NCI-H526 (cell line): ENCODE measurements at regions not wholly inside any gene's neighbourhood (a gene's known extent, or its start where the extent isn't known, plus 50 kb on each side); places are given as distances from the start of the nearest gene placed in this dataset.

Experiments used
- DNase-seq, 2 experiments: peaks; one replicate each; lab custom pipeline; 2025; lab: John Stamatoyannopoulos, UW

DNA sequence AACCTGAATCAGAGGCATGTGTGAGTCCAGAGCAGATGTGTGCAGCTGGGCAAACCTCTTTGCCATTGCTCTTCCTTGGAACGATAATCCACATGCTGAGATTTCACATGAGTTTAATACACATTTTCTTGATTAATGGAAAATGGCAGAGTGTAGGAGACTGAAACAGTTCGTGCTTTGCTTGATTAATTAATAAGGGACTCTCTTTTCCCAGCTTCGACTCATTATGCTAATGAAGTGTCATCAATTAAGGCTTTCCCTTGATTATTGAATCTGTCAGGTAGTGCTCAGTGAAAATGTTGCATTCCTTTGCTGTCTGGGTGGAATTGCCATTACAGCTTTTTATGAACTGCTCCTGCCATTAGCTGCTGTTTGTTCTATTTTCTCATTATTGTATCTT lies 487.7 kb upstream of the NOVA1 start:
- DNase-seq = peak in 1 of 2 experiments; percentile 10

DNA sequence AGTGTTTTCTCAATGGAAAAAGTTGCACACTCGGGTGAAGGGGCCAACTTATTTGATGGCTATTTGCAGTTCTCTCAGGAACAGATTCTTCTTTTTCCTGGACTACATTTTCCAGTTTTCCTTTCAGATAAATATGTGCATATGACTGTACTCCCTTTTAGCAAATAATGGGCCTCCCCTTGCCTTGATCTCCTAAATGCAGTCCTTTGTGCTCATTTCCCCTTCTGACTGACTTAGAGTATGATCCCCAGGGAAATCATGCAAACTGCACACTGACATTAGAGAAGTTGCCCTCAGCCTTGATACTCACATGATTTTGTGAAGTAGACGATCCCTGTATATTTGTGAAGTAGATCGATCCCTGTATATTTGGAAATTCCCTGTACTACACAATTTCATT lies 492.9 kb upstream of the NOVA1 start:
- DNase-seq = peak; percentile 65 to 77

DNA sequence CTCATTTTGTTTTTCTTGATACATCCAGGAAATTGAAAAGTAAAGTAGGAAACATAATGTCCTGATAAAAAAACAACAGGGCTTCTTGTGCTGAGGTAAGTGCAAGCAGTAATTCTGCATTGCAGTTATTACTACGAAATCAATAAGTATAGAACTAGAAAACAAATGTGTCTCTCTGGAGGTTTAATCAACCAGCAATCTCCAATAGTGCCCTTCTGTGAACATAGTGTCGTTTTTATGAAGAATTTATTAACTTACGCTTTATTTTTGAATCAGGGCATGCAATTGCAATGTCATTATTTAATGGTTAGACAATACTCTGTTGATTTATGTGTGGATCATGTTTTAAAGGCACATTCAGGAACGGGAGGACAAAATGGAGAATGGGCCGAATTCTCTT lies 494.1 kb upstream of the NOVA1 start:
- DNase-seq = no peak

DNA sequence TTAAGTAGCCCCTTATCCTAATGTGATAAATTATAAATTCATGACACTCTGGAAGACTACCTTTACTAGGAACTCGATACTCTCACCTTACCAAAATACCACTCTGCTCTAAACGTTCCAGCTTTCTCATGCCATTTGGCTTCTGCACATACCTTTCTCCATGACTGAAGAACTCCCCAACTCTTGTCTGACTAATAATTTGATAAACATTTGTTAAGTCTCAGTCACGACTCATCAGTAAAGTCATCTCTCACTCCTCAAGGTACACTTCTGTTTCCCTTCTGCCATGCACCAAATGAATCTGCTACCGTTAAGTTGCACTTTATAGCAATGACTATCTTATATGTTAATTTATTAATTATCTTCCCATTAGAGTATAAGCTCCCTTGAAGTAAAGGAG lies 498.3 kb upstream of the NOVA1 start:
- DNase-seq = no peak

DNA sequence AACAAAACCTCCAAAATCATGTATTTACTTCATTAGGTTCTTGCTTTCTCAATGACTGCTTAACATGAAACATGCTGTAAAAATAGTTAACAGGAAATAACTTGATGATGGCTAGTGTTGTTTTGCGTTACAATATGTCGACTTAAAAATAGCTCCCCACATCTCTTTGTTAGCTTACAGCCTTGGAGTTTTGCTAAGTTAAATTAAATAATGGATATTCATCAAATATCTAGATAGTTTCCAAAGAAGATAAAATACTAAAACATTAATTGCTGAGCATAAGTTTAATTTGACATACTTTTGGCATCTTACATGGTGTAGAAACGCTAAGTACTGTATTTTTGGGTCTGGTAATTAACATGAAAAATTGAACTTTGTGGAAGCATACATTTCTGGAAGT lies 500.6 kb upstream of the NOVA1 start:
- no peak for DNase-seq

DNA sequence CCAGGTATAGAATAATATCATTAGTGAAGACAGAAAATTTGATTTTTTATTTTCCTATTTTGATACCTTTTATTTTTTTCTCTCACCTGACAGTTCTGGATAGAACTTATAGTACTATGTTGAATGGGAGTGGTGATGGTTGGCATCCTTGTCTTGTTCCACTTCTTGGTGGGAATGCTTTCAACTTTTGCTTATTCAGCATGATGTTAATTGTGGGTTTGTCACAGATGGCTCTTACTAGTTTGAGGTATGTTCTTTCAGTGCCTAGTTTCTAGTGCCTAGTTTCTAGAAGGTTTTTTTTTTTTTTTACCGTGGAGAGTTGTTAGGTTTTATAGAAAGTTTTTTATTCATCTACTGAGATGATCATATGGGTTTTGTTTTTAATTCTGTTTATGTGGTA lies 516.3 kb upstream of the NOVA1 start:
- DNase-seq = no peak

DNA sequence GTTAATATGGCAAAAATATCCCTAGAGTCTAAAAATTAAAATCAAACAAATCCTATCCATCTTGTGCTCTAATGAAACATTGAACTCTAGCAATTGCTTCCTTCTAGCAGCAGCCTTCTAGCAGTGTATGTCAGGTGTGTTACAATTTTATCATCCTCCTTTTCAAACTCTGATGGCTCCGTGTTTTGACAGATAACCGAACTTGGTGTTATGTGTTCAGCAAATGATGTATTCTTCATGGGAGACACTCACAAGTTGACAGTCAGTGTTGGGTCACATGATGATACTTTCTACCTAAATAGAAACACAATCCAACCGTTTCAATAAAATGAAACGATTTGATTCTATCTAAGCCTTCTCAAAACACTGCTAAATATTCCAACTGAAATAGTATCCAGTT lies 525.3 kb upstream of the NOVA1 start:
- DNase-seq = no peak

DNA sequence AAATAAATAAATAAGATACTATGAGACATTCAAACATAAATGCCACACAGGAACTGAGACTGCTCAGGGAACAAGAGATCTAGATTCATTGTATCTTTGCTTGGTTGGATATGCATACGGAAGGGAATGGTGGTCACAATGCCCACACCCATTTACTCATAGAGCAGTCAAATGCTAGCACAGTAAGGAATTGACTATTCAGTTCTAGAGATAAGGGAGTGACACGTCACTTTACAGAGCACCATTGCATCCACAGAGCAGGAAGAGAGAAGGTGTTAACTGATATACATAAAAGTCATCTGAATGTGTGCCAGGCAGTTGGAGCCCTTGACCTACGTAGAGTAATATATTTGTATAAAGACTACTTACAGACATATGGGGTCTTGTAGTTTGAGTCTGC lies 530.0 kb upstream of the NOVA1 start:
- DNase-seq = no peak

DNA sequence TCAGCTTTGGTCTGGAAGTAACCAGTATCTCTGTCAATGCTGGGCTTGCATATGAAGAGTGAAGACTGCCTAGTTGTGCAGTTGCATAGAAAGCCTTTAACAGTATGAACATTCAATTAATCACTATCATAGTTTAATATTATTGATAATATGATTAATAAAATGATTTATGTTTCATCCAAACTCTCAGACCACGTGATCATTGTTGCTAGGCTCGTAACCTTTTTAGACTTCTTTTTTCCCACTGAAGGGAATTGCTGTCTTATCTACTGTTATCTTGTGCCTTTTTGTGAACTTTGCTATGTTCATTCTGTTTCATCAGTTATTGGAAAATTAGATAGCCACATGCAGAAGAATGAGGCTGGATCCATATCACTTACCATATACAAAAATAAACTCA lies 536.4 kb upstream of the NOVA1 start:
- DNase-seq = no peak

DNA sequence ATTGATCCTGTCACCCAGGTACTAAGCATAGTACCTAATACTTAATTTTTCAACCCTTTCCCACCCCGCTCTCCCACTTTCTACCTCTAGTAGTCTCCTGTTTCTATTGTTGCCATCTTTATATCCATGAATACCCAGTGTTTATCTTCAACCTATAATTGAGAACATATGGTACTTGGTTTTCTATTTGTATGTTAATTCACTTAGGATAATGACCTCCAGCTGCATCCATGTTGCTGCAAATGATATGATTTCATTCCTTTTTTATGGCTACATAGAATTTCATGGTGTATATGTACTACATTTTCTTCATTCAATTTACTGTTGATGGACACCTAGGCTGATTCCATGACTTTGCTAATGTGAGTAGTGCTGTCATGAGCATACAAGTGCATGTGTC lies 547.3 kb upstream of the NOVA1 start:
- no peak for DNase-seq

DNA sequence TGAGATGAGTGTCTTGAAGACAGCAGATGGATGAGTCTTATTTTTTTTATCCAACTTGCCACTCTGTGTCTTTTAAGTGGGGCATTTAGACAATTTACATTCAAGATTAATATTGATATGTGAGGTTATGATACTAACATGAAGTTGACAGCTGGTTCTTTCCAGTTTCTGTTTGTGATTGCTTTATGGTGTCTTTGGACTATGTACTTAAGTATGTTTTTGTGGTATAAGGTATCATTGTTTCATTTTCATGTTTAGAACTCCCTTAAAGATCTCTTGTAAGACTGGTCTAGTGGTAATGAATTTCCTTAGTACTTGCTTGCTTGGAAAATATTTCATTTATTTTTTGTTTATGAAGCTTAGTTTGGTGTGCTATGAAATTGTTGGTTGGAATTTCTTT lies 550.3 kb upstream of the NOVA1 start:
- no peak for DNase-seq

DNA sequence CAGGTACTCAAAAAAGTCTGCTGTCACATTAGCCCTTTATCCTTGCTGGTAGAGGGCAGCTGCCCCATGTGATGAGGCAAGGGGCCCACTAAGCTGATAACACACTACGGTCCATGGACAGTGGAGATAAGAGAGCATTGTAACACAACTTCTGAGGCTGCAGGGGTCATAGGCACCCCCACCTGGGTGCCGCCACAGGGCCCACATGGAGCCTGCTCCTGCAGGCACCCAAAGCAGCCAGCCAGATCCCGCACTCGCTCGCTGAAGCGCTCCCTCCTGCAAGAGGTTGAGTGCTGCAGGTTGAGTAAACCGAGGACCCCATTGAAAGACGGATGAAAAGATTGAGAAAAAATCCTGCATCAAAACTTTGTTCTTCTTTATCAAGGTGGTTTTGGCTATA lies 566.3 kb upstream of the NOVA1 start:
- DNase-seq = no peak

DNA sequence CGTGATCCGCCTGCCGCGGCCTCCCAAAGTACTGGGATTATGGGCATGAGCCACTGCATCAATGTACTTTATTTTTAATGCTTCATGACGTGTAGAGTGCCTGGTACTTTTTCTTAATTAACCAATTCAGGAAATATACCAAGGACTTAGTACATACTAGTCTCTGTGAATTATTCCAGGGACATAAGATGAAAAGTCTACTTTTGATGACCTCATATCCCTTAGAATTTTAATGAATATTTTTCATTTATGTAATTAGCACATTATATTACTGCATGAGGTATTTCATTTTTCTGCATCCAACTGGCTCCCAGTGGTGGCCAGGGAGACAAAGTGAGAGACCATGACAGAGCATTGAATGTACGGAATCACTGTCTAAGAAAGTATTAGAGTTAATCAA lies 577.7 kb upstream of the NOVA1 start:
- no peak for DNase-seq

DNA sequence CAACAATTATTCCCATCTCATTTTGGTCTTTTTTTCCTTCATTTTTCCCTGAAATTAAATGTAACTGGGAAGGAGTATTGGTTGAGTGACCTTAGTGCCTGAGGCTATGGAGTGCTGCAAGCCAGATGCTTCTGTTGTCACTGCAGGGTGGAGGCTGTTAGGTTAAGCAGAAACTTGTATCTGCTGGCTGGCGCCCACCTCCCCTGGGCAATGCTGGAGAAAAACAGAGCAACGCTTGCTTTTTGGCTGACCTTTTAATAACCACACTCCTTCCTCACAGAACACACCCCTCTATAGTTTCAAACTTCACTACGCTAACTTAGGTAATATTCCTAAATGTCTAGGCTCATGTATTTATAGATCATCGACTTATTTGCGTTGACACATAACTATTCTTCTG lies 583.5 kb upstream of the NOVA1 start:
- DNase-seq = no peak

DNA sequence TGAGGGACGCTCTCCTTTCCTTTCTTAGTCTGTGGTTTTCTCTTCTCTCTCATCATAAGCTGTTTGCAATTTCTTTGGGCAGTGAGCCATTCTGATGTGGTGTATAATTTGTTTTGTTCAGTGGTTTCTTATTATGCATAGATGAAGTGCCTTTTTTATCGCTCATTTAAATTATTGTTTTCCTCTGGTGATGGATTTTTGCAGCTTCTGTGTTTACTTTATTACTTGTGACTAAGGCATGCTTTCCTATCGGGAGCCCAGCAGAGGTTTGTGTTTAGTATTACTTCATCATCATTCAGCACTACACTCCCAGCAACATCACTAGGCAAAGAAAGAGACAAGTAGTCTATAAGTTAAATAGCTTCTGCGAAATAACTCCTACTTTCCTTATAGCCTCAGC lies 586.6 kb upstream of the NOVA1 start:
- DNase-seq = no peak

DNA sequence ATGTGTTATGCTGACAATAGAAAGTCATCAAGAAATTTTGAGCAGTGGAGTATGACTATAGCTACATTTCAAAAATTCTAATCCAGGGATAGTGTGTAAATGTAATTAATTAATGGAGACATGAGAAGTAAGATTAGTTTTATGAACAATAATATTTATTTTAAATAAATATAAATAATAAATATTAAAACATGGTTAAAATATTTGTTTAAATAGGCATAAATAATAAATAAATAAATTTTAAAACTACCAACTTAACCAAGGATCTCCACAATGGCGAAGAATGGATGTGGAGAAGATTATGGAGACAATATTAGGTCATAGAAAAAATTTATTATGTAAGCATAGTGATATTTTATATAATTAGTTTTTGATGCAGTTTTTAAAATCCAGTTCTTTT lies 588.2 kb upstream of the NOVA1 start:
- DNase-seq = no peak

DNA sequence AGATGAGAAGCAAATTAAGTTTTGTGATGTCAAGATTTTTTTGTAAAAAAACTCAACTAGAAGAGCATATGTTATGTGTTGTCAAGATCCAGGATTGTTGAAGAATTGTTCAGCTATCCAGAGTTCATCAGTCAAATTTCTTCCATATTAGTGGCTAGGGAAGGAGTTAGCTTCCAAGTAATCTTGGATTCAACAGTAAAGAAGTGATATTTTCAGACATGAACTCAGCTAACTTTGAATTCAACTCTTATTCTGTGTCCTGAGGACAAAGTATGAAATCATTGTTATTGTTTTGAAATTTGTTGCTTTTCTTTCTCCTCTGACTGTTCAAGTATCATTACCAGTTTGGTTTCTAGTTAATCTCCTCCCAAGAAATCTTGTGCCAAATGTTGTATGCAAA lies 589.3 kb upstream of the NOVA1 start:
- no peak for DNase-seq

DNA sequence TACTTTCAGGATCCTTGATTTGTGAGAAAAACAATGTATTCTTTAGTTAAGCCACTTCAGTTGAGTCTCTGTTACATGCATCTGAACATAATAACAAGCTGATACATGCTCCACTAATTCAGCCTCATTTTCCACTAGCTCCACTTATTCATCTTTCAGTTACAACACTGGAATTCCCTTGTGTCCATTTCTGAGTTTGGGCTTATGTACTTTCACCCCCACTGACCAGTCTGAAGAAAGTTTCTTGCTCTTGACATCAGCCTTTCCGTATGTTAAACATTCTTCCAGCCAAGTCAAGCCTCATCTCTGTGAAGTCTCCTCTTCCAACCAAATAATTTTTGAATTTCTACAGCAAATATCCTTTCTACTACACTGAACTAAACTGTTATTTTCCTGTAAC lies 592.5 kb upstream of the NOVA1 start:
- no peak for DNase-seq

DNA sequence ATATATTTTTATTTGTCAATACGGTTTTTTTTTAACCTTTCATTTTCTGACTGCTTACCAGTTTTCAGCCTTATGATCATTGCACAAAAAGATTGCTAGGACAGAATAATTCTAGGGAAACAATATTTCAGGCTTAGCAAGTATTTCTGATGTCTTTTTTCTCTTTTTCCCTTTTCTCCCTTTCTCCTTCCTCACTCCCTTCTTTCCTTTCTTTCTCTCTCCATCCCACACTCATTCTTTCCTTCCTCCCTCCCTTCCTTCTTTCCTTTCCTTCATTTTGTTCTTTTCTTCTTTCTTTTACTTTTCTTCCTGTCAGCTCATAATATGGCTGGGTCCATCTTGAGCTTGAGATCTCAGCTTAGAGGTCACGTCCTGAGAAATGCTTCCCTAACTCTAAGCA lies 601.4 kb upstream of the NOVA1 start:
- DNase-seq = no peak

DNA sequence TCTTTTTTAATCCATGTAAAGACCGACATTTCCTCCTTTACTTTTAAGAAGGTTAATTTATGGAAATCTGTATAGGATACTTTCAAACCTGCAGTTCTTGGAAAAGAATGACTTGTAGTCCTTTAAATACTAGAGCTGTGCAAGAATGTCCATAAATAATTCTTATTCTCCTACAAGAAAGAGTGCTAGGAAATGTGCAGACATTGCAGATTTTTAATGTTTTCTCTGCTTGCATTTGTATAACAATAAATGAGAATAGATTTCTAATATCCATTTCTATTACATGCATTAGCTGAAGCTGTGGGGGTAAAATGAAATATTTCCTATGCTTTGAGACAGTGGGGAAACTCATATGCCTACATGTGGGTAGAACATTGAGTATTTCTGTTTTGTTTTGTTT lies 607.2 kb upstream of the NOVA1 start:
- no peak for DNase-seq

DNA sequence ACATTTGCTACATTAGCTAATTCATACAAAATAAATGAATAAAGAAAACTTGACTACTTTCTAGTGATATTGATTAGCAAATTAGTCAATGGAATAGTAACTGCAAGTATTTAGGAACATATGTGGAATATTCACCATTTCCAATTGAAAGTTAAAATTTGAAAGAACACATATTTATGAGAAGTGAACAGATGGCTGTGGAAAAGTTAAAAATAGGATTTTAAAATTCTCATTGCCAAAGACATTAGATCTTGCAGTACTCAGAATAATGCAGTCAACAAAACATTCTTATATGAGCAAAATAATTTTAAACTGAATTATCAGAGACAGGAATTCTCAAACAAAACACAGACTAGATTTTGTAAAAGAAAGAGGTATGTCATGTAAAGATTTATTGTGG lies 613.9 kb upstream of the NOVA1 start:
- DNase-seq = no peak

DNA sequence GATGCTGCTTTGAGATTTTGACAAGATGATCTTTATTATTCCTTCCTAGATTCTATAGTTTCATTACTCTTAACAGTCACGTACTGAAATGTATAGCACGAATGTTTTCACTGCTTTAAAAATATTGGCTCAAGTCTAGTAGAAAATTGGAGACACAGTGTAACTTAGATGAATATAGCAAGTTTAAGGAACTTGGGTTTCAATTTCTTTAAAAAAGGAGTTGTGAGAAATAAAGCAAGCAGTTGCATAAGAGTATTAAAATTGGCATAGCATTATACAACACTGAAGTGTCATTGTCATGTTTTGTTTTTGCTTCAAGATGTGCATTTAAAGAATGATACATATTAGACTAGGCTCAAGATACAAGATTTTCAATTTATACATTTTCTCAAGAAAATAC lies 624.8 kb upstream of the NOVA1 start:
- no peak for DNase-seq

DNA sequence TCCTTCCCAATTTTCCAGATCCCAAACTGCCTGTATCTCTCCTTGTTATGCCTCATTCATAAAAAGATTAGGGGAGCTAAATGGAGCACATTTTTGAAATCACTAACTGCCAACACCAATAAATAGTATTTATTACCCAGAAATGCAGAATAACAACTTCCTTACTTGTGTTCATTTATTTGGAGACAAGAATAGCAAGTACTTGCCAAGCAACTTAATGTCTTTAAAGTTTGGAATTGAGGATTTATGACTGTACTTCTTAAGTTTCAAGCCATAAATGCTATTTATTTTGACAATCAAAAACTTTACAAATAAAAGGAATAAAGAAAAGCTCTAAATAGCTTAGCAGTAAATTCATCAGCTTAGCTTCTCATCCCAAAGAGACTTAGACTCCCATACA lies 626.1 kb upstream of the NOVA1 start:
- no peak for DNase-seq

DNA sequence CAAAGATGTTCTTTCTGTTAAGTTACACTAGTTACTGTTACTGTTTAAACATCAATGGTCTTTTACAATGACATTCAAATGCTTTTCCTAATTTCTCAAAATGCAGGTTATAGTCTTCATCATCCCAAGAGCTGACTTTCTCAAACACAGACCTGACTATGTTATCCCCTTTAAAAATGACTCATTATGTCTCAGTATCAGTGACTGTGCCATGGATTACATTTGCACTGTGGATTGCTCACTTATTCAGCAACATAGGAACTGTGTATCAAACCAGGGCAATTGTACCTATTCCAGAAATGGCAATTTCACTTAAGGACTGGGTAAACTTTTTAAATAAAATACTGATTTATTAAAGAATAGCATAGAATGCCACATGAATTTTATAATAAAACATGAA lies 630.2 kb upstream of the NOVA1 start:
- no peak for DNase-seq

DNA sequence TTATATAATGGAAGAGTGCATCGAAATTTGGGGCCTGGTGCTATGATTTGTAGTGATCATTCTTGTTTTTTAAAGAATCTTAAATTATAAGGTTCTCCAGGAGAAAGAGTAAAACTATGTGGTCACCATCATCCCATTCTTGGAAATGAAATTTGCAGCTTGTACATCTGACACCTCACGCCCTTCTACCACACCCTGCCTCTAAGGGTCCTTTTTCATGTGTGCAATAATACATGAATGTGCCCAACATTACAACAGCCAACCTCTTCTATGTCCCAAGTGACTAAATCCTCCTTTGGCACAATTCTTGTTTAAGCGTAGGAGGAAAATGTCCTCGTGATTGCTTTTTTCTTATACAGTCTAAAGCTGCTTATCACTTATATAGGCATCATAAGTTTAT lies 636.5 kb upstream of the NOVA1 start:
- DNase-seq = no peak

DNA sequence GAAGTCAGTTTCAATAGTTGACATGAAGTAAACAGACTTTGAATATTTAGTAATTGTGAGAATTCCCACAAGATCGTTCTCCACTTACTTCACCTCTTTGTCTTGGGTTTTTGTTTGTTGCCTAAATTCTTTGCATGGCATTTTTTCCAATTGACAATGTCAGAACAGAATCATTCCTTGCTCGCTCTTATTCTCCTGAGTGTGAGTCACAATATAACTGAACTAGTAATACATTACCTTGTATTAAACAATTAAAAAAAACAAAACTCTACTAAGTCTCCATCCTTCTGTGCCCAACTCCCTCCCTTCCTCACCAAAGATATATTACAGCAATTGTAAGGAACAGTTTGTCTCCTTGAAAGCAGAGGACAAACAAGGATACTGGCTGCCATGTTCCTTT lies 638.8 kb upstream of the NOVA1 start:
- no peak for DNase-seq
